ENCODE measurements at regions not wholly inside any gene's neighbourhood (a gene's known extent, or its start where the extent isn't known, plus 50 kb on each side); places are given as distances from the start of the nearest gene placed in this dataset.

DNA sequence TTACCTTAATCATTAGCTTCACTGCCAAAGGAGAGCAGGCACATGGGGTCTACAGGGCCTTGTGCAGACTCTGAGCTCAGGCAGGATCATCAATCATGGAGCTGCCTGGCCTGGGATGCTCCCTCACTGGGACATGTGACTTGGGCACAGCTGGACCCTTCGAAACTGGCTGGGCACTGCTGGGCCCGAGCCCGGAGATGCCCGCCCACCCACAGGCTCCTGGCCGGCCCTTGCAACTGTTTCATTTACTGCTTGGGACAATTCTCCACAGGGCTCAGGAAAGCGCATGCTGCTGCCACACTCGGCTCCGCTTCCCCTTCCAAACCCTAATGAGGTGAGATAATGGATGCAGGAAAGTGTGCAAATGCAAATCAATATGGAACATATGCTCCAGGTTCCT is 387.5 kb downstream of the TRIM36 start:
- TF ChIP-seq PHB2 (IDR thresholded peaks at IDR 0.05; ENCODE audit: low read depth) (no peak), CEBPG (CRISPR knock-in tag; IDR thresholded peaks at IDR 0.05) (no peak), CEBPG (tag; conservative IDR thresholded peaks at IDR 0.05 in 1 of 2, IDR thresholded peaks at IDR 0.05 in 1 of 2) (no peak), POLR3A (IDR thresholded peaks at IDR 0.05; ENCODE audit: borderline replicate concordance, extremely low read depth, insufficient read depth, insufficient read length) (no peak), ZNF696 (CRISPR knock-in tag; conservative IDR thresholded peaks at IDR 0.05) (no peak)

Data from K562 (cell line).